Thymus (tissue), 11 donors: ENCODE measurements at regions not wholly inside any gene's neighbourhood (a gene's known extent, or its start where the extent isn't known, plus 50 kb on each side); places are given as distances from the start of the nearest gene placed in this dataset.
"Not testable (repeated sequence)": the region's sequence is repeated elsewhere in the genome, so short reads cannot be mapped to it uniquely, and the experiment has no call there.

Source experiments
- DNase-seq, 9 donors: peaks; one replicate each; pipeline ENCODE4 v3.0.0-alpha.2; 2013; ENCODE audit warnings: low spot score in 9 of 9, low read depth in 6 of 9, missing footprints in 1 of 9
- H3K27ac ChIP-seq, 2 donors: one replicate each; pipeline ENCODE4 v1.5.1; 2013; ENCODE audit warnings: control low read depth in 1 of 2, low read depth in 1 of 2, low read length in 1 of 2, mild to moderate bottlenecking in 1 of 2, moderate library complexity in 1 of 2
- H3K27me3 ChIP-seq, 2 donors: one replicate each; pipeline ENCODE4 v1.5.1; 2013; ENCODE audit warnings: low read length in 1 of 2; ENCODE audit not compliant: control insufficient read depth in 2 of 2, insufficient read depth in 1 of 2
- H3K36me3 ChIP-seq, 2 donors: one replicate each; pipeline ENCODE4 v1.5.1; 2013; ENCODE audit warnings: low read length in 1 of 2, mild to moderate bottlenecking in 1 of 2, moderate library complexity in 1 of 2; ENCODE audit not compliant: control insufficient read depth in 2 of 2, insufficient read depth in 2 of 2
- H3K4me1 ChIP-seq, 2 donors: one replicate each; pipeline ENCODE4 v1.5.1; 2013; ENCODE audit warnings: low read length in 2 of 2; ENCODE audit not compliant: control insufficient read depth in 2 of 2, insufficient read depth in 2 of 2
- H3K4me3 ChIP-seq, 2 donors: one replicate each; pipeline ENCODE4 v1.5.1; 2013; ENCODE audit warnings: low read length in 2 of 2, control low read depth in 1 of 2, mild to moderate bottlenecking in 1 of 2
- H3K9me3 ChIP-seq, 2 donors: one replicate each; pipeline ENCODE4 v1.5.1; 2013; ENCODE audit warnings: low read length in 1 of 2, mild to moderate bottlenecking in 1 of 2; ENCODE audit not compliant: control insufficient read depth in 2 of 2, insufficient read depth in 1 of 2
- WGBS: extraction: QIAGEN DNeasy Blood & Tissue Kit; methylation state at CpG from one replicate; pipeline ENCODE4 v1.1.7; 2013; 5-methylcytosine and 5-hydroxymethylcytosine counted together
- donor health status: healthy.

- Histone ChIP-seq H3K27me3 (no peaks in the 10 kb centered on the region), H3K36me3 (no peaks in the 10 kb centered on the region), H3K9me3 (no peaks in the 10 kb centered on the region), H3K4me3 (no peak overlapping the region), H3K4me1 (no peaks in the 10 kb centered on the region), H3K27ac (no peak overlapping the region)
- 82% methylated on average over 4 of the region's 4 CpGs for WGBS
- DNase-seq: no peak
Measured at GRCh38 chr4:160505724-160506123, 1402.8 kb downstream of the RAPGEF2 start.

GRCh38 chr4:160510928-160511327 is 1408.0 kb downstream of the RAPGEF2 start:
- H3K36me3 ChIP-seq: no peaks in the 10 kb centered on the region
- no peaks in the 10 kb centered on the region for H3K27me3 ChIP-seq
- no peak overlapping the region for H3K27ac ChIP-seq
- no peak overlapping the region for H3K4me3 ChIP-seq
- H3K9me3 ChIP-seq: no peaks in the 10 kb centered on the region
- no peak for DNase-seq
- H3K4me1 ChIP-seq: no peaks in the 10 kb centered on the region

- Histone ChIP-seq H3K4me1 (no peaks in the 10 kb centered on the region), H3K9me3 (no peaks in the 10 kb centered on the region), H3K4me3 (no peak overlapping the region), H3K27ac (no peak overlapping the region), H3K27me3 (no peaks in the 10 kb centered on the region), H3K36me3 (no peaks in the 10 kb centered on the region)
- WGBS: 83% methylated on average over 3 of the region's 3 CpGs
- no peak for DNase-seq
Measured at GRCh38 chr4:160514126-160514525, 1411.2 kb downstream of the RAPGEF2 start.

GRCh38 chr4:160523231-160523630 is 1420.4 kb downstream of the RAPGEF2 start:
- Histone ChIP-seq H3K27ac (no peak overlapping the region), H3K27me3 (no peaks in the 10 kb centered on the region), H3K9me3 (no peaks in the 10 kb centered on the region), H3K36me3 (no peaks in the 10 kb centered on the region), H3K4me1 (no peaks in the 10 kb centered on the region), H3K4me3 (no peak overlapping the region)
- DNase-seq: no peak
- WGBS: 93% methylated on average over 1 of the region's 1 CpG

GRCh38 chr4:160537681-160538080 is 1434.8 kb downstream of the RAPGEF2 start:
- Histone ChIP-seq H3K36me3 (no peaks in the 10 kb centered on the region), H3K4me3 (no peak overlapping the region), H3K27ac (no peak overlapping the region), H3K27me3 (no peaks in the 10 kb centered on the region), H3K9me3 (no peaks in the 10 kb centered on the region), H3K4me1 (no peaks in the 10 kb centered on the region)
- DNase-seq: no peak
- WGBS: 94% methylated on average over 5 of the region's 5 CpGs

- WGBS: 95% methylated on average over 1 of the region's 1 CpG
- H3K36me3 ChIP-seq: no peaks in the 10 kb centered on the region
- DNase-seq: no peak
- H3K4me1 ChIP-seq: no peaks in the 10 kb centered on the region
- H3K4me3 ChIP-seq: no peak overlapping the region
- no peaks in the 10 kb centered on the region for H3K27me3 ChIP-seq
- no peak overlapping the region for H3K27ac ChIP-seq
- peaks cover 0 to 7% of the 10 kb centered on the region in 2 donors for H3K9me3 ChIP-seq
Measured at GRCh38 chr4:160546201-160546600, 1443.3 kb downstream of the RAPGEF2 start.

- DNase-seq, H3K4me1 ChIP-seq, H3K36me3 ChIP-seq, H3K27me3 ChIP-seq, H3K4me3 ChIP-seq, H3K9me3 ChIP-seq, H3K27ac ChIP-seq: not testable (repeated sequence)
- WGBS: 96% methylated on average over 32 of the region's 32 CpGs
Measured at GRCh38 chr4:160549951-160550519, 1447.2 kb downstream of the RAPGEF2 start.

- Histone ChIP-seq H3K27ac (no peak overlapping the region), H3K4me3 (no peak overlapping the region), H3K4me1 (no peaks in the 10 kb centered on the region), H3K27me3 (no peaks in the 10 kb centered on the region), H3K9me3 (no peaks in the 10 kb centered on the region), H3K36me3 (no peaks in the 10 kb centered on the region)
- 90% methylated on average over 4 of the region's 4 CpGs for WGBS
- DNase-seq: no peak
Measured at GRCh38 chr4:160562661-160563060, 1459.8 kb downstream of the RAPGEF2 start.

- H3K9me3 ChIP-seq: no peaks in the 10 kb centered on the region
- no peaks in the 10 kb centered on the region for H3K4me1 ChIP-seq
- H3K27ac ChIP-seq: no peak overlapping the region
- no peaks in the 10 kb centered on the region for H3K27me3 ChIP-seq
- no peaks in the 10 kb centered on the region for H3K36me3 ChIP-seq
- WGBS: 93% methylated on average over 3 of the region's 3 CpGs
- no peak overlapping the region for H3K4me3 ChIP-seq
- no peak for DNase-seq
Measured at GRCh38 chr4:160563552-160564282, 1460.8 kb downstream of the RAPGEF2 start.
